BLaER1 (cell line): ENCODE measurements at regions not wholly inside any gene's neighbourhood (a gene's known extent, or its start where the extent isn't known, plus 50 kb on each side); places are given as distances from the start of the nearest gene placed in this dataset.

ENCODE experiments used
- H3K27ac ChIP-seq: shearing (Covaris generic); formaldehyde crosslinking; 2 replicates; pipeline ENCODE4 v1.8.1; 2022
- H3K27me3 ChIP-seq: shearing (Covaris generic); formaldehyde crosslinking; 2 replicates; pipeline ENCODE4 v1.8.1; 2022
- H3K36me3 ChIP-seq: shearing (Covaris generic); formaldehyde crosslinking; 2 replicates; pipeline ENCODE4 v1.8.1; 2022
- H3K4me1 ChIP-seq: shearing (Covaris generic); formaldehyde crosslinking; 2 replicates; pipeline ENCODE4 v1.8.1; 2022
- H3K4me2 ChIP-seq: shearing (Covaris generic); formaldehyde crosslinking; 2 replicates; pipeline ENCODE4 v1.8.1; 2022
- H3K4me3 ChIP-seq: shearing (Covaris generic); formaldehyde crosslinking; 2 replicates; pipeline ENCODE4 v1.8.1; 2022
- H3K9ac ChIP-seq: shearing (Covaris generic); formaldehyde crosslinking; 2 replicates; pipeline ENCODE4 v1.8.1; 2022
- H3K9me3 ChIP-seq: shearing (Covaris generic); formaldehyde crosslinking; 2 replicates; pipeline ENCODE4 v1.8.1; 2022
- H4K20me1 ChIP-seq: shearing (Covaris generic); formaldehyde crosslinking; 2 replicates; pipeline ENCODE4 v1.8.1; 2022
- Cebpa-rat ChIP-seq: shearing (Covaris generic); IDR thresholded peaks from 2 replicates; pipeline ENCODE4 v1.8.1; 2022

DNA sequence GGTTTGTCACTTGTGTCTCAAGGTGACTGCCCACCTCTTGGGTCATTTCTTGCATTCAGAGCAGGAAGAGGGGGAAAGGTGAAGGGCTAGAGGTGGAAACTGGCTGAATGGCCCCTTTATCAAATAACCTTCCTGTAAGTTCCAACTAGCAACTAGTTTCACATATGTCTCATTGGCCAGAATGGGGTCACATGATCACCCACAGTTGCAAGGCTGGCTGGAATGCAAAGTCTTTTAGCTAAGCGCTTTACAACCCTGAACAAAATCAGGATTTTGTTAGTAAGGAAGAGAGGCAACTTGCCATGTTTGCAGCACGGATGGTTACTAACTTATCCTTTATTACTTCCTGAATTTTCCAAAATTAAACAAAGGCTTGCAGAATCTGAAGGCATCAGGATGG lies 156.3 kb downstream of the EMX2 start:
- no peak overlapping the region for H3K9ac ChIP-seq
- H3K4me2 ChIP-seq = no peak overlapping the region
- H3K27ac ChIP-seq = no peak overlapping the region
- no peaks in the 10 kb centered on the region for H3K4me1 ChIP-seq
- no peaks in the 10 kb centered on the region for H3K9me3 ChIP-seq
- no peaks in the 10 kb centered on the region for H3K36me3 ChIP-seq
- H4K20me1 ChIP-seq = no peaks in the 10 kb centered on the region
- TF ChIP-seq Cebpa-rat = no peak
- H3K4me3 ChIP-seq = no peak overlapping the region
- no peaks in the 10 kb centered on the region for H3K27me3 ChIP-seq

DNA sequence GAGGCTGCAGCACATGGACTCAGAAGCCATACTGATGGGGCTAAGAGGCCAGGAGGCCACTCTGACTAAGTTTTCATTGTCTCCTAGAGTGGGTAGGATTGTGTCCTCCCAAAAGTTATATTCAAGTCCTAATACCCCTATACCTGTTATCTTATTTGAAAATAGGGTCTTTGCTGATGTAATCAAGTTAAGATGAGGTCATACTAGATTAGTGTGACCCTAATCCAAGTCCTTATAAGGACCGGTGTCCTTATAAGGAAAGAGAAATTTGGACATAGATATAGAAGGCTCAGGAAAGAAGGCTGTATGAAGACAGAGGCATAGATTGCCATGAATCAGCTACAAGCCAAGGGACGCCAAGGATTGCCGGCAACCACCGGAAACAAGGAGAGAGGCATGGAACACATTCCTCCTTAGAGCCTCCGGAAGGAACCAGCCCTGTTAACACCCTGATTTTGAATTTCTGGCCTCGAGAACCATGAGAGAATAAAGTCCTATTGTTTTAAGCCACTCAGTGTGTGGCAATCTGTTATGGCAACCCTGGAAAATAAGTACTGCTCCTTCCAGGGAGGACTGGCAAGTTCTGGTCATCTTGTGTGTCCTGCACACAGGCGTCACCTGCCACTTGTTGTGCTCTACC lies 157.0 kb downstream of the EMX2 start:
- no peak overlapping the region for H3K9ac ChIP-seq
- no peaks in the 10 kb centered on the region for H3K4me1 ChIP-seq
- TF ChIP-seq Cebpa-rat = no peak
- no peaks in the 10 kb centered on the region for H3K36me3 ChIP-seq
- H3K4me2 ChIP-seq = no peak overlapping the region
- H4K20me1 ChIP-seq = no peaks in the 10 kb centered on the region
- no peaks in the 10 kb centered on the region for H3K27me3 ChIP-seq
- H3K9me3 ChIP-seq = no peaks in the 10 kb centered on the region
- H3K27ac ChIP-seq = no peak overlapping the region
- H3K4me3 ChIP-seq = no peak overlapping the region

DNA sequence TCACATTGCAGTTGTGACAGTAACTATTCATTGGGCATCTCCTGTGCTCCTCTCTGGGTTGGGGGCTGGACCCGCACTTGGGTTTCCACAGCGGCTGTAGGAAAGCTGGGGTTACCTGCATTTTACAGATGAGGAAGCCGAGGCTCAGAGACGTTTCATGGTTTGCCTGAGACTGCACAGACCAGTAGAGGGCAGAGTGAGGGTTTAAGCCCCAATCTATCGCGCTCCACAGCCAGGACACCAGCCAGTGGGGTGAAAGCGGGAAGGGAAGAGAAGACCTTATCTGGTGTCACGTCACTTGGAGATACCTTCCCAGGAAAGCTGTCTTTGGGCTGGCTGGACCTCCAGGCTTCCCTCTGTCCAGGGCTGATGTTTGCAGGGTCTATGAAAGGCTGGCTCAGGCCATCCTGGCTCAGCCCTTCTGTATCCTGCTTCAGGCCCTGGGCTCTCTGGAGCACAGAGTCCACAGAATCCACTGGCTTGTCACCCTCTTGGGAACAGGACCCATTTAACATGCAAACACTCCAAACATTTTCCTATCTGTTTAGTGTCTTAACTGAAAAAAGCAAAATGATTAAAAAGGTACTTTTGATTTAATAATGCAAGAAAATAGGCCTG lies 167.7 kb downstream of the EMX2 start:
- Histone ChIP-seq H3K9ac (no peak overlapping the region), H3K4me2 (no peak overlapping the region), H3K4me1 (no peaks in the 10 kb centered on the region), H3K9me3 (peaks cover 5% of the 10 kb centered on the region; the same call in 1 of the 2 replicates), H3K27me3 (no peaks in the 10 kb centered on the region), H3K36me3 (no peaks in the 10 kb centered on the region), H3K4me3 (no peak overlapping the region), H4K20me1 (no peaks in the 10 kb centered on the region), H3K27ac (no peak overlapping the region)
- no peak for TF ChIP-seq Cebpa-rat

DNA sequence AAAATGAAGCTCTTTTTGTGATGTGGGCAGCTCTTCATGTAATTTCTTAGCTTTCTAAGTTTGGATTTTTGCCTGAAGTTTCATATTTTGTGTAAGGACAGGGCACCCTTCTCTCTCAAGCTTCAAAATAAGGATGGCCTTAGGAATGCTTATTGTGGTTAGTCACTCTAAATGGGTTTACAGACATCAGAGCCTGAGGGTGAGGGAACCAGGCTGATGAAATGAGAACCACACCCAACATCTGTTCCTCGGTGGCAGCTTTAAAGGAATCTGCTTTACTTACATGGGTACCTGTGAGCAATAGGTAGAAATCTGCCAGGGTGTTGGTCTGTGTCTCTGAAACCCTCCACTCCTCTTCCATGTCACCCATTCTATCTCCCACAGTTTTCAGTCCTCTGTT lies 174.3 kb downstream of the EMX2 start:
- Histone ChIP-seq H3K4me1 (no peaks in the 10 kb centered on the region), H3K9me3 (peaks cover 10% of the 10 kb centered on the region), H3K36me3 (no peaks in the 10 kb centered on the region), H3K27ac (no peak overlapping the region), H3K9ac (no peak overlapping the region), H3K27me3 (no peaks in the 10 kb centered on the region), H3K4me2 (no peak overlapping the region), H3K4me3 (no peak overlapping the region), H4K20me1 (no peaks in the 10 kb centered on the region)
- no peak for TF ChIP-seq Cebpa-rat

DNA sequence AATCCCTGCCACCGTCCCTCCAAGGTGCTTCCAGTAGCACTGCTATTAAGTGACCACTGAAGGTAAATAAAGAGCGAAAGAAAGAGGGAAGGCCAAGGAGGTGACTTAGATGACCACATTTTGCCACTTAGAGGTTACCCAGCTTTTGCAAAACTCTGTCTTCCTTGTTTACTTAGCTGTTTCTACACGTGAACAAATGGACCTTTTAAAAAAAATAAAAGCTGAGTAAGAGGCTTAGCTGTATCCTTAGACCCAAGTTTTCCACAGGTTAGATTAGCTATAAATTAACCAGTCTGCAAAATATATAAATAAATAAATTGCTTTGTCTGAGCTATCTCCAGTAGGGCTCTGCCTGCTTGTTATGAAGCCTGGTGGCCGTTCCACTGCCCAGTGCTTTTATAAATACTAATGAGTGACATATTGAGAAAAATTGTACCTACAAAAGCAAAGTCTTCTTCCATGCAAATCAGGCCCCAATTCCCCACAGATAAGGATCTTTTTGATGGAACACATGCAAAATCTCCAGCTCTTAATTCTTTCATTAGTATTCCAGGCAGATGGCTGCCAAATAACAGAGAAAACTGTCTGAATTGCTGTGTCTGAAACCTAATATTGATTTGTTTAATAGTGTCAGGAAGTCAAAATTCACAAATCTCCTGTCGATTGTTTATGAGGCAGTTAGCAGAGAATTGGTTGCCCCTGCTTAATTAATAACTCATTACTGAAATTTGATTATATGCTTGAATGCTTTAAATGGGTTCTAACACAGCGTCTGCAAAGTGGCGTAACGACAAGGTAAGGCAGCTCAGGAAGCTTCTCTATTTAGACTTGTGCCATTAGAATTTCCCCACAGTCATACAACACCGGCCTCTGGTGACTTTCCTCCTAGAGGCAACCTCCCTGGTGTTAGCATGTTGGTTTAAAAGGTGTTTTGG lies 176.7 kb downstream of the EMX2 start:
- no peaks in the 10 kb centered on the region for H4K20me1 ChIP-seq

DNA sequence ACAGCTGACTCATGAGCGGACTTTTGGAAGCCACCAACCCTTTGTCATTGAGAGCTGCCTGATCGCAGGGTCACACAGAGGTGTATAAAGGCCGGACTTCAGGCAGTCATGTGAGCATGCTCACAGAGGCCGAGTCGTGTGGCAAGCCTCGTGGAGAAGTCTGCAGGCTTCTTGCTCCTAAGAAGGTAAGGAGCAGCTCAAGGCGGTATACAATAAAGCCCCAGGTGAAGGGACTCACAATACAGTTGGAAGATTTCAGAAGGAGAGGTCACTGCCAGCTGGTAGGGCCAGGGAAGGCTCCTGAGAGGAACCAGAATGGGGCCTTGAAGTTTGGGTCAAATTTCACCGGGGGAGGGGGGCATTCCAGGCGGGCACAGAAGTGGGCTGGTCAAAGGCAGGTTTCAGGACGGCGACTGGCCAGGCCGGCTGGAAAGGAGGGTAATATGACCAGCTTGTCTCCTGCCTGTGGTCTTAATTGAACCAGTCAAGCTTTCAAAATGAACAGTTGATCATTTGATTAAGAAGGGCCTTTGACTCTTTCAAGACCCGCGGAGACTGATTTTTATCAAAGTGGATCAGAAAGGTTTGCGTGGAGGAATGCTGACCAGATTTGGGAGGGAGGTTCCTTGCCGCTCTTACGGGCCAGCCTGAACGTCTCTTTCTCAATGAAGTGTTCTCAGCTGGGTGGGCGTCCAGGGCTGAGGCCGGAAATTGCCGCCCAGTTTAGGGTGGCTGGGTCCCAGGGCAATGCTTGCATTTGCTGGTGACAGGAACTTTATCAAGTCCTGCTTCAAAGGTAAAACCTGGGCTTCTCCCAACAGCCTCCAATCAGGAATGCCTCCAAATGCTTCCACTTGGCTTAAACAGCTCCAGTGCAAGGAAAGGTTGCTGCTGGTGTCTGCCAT lies 178.6 kb downstream of the EMX2 start:
- Histone ChIP-seq H3K36me3 (no peaks in the 10 kb centered on the region), H3K4me1 (no peaks in the 10 kb centered on the region), H4K20me1 (no peaks in the 10 kb centered on the region), H3K27ac (no peak overlapping the region), H3K9ac (no peak overlapping the region), H3K4me3 (no peak overlapping the region), H3K9me3 (peaks cover 5% of the 10 kb centered on the region; the same call in 1 of the 2 replicates), H3K4me2 (no peak overlapping the region), H3K27me3 (no peaks in the 10 kb centered on the region)
- TF ChIP-seq Cebpa-rat = no peak

More for the DNA sequence above, 176.7 kb downstream of the EMX2 start:
- Histone ChIP-seq H3K27ac (no peak overlapping the region), H3K36me3 (no peaks in the 10 kb centered on the region), H3K4me1 (no peaks in the 10 kb centered on the region), H3K4me3 (no peak overlapping the region), H3K4me2 (no peak overlapping the region), H3K9ac (no peak overlapping the region), H3K27me3 (no peaks in the 10 kb centered on the region), H3K9me3 (peaks cover 10% of the 10 kb centered on the region)
- TF ChIP-seq Cebpa-rat = no peak

DNA sequence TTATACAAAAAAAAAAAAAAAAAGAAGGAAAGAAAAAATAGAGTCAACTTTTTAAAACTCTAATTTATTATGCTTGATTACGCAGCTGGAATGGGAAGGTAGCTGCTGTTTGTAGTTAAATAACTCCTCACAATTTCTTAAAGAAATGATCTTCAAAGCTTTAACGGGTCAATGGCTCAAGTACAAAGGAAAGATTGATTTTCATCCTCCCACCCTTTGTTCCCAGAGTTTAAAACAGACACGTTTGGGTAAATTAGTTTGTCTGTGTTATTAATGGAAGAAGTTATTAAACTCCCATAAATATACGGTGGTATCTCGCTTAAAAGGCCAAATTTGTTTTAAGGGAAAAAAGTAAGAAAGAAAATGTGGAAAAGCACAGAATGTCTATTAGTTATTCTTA lies 179.3 kb downstream of the EMX2 start:
- Histone ChIP-seq H3K27me3 (no peaks in the 10 kb centered on the region), H3K4me2 (no peak overlapping the region), H3K9me3 (peaks cover 5% of the 10 kb centered on the region; the same call in 1 of the 2 replicates), H4K20me1 (no peaks in the 10 kb centered on the region), H3K27ac (no peak overlapping the region), H3K9ac (no peak overlapping the region), H3K4me1 (no peaks in the 10 kb centered on the region), H3K36me3 (no peaks in the 10 kb centered on the region), H3K4me3 (no peak overlapping the region)
- no peak for TF ChIP-seq Cebpa-rat

DNA sequence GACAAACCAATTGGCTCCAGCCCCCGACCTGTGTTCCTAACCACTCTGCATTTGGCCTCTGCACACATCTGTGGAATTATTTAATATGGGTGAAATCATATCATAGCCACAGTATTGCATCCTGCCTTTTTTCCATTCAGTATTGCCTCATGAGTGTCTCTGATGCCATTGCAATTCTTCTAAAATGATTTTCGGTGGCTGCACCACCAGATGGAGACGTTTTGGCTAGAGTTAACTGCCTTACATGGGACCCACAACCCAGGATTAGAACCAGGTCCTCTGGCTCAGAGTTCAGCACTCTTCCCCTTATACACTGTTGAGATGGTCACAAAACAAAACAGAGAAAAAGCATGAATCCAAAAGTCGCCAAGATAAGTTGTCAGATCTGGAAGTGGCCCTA lies 180.8 kb downstream of the EMX2 start:
- Histone ChIP-seq H3K27ac (no peak overlapping the region), H3K4me3 (no peak overlapping the region), H3K9me3 (no peaks in the 10 kb centered on the region; the same call in 1 of the 2 replicates), H4K20me1 (no peaks in the 10 kb centered on the region), H3K4me1 (no peaks in the 10 kb centered on the region), H3K27me3 (no peaks in the 10 kb centered on the region), H3K36me3 (no peaks in the 10 kb centered on the region), H3K4me2 (no peak overlapping the region), H3K9ac (no peak overlapping the region)
- no peak for TF ChIP-seq Cebpa-rat

DNA sequence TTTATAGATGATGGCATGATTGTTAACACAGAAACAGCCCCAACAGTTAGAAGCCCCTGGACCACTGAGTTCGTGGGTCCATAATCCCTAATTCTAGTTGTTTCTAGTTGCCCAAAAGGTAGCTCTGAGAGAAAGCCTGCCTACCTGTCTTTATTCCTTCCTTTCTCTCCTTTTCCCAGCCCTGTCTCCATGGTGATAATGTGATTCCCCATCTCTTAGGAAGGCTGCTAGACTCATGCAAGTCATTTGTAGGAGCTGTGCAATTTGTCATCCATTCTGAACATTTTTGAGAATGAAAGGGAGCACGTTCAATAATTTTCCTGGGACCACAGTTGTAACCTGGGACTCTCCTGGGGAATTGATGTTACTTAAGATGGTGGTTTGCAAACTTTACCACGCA lies 183.4 kb downstream of the EMX2 start:
- Histone ChIP-seq H3K9me3 (no peaks in the 10 kb centered on the region; the same call in 1 of the 2 replicates), H3K4me2 (no peak overlapping the region), H3K36me3 (no peaks in the 10 kb centered on the region), H3K4me3 (no peak overlapping the region), H3K27ac (no peak overlapping the region), H3K27me3 (no peaks in the 10 kb centered on the region), H3K4me1 (no peaks in the 10 kb centered on the region), H4K20me1 (no peaks in the 10 kb centered on the region), H3K9ac (no peak overlapping the region)
- no peak for TF ChIP-seq Cebpa-rat
